DND-41 (cell line): ENCODE measurements at regions not wholly inside any gene's neighbourhood (a gene's known extent, or its start where the extent isn't known, plus 50 kb on each side); places are given as distances from the start of the nearest gene placed in this dataset.

Experiments used
- ATAC-seq: fragments of 200-7000 bp; cut with Tn5 transposase; 3 replicates; pipeline ENCODE4 v1.9.1; 2021; ENCODE audit warnings: low read depth; ENCODE audit not compliant: insufficient read depth
- DNase-seq: peaks from one replicate; pipeline ENCODE4 v3.0.0-alpha.2; 2020
- H2AFZ ChIP-seq: 2 replicates; pipeline ENCODE4 v1.6.0; 2012; ENCODE audit warnings: low read depth, low read length
- H3K27ac ChIP-seq: 2 replicates; pipeline ENCODE4 v1.5.1; 2012; ENCODE audit warnings: low read length, inconsistent platforms
- H3K27me3 ChIP-seq: fragments of 200-600 bp; sonication (generic); 2 replicates; pipeline ENCODE4 v1.6.0; 2012; ENCODE audit warnings: low read length, mild to moderate bottlenecking, inconsistent platforms; ENCODE audit not compliant: insufficient read depth, poor library complexity
- H3K36me3 ChIP-seq: 2 replicates; pipeline ENCODE4 v1.5.1; 2012; ENCODE audit warnings: low read length, inconsistent platforms; ENCODE audit not compliant: insufficient read depth
- H3K4me1 ChIP-seq: 2 replicates; pipeline ENCODE4 v1.5.1; 2012; ENCODE audit warnings: mild to moderate bottlenecking, low read length; ENCODE audit not compliant: insufficient read depth
- H3K4me2 ChIP-seq: 2 replicates; pipeline ENCODE4 v1.6.0; 2012; ENCODE audit warnings: mild to moderate bottlenecking, moderate library complexity, low read length, inconsistent platforms; ENCODE audit not compliant: insufficient read depth
- H3K4me3 ChIP-seq, 2 experiments: fragments of 200-600 bp in 1 of 2; shearing (Covaris generic) in 1 of 2; 2 replicates each; pipeline ENCODE4 v1.5.1; 2012 to 2016; ENCODE audit warnings: inconsistent platforms in 2 of 2, low read length in 2 of 2, mild to moderate bottlenecking in 2 of 2, low read depth in 1 of 2, moderate library complexity in 1 of 2
- H3K79me2 ChIP-seq: 2 replicates; pipeline ENCODE4 v1.6.0; 2012; ENCODE audit warnings: low read length, inconsistent platforms; ENCODE audit not compliant: insufficient read depth
- H3K9ac ChIP-seq: 2 replicates; pipeline ENCODE4 v1.6.0; 2012; ENCODE audit warnings: low read depth, mild to moderate bottlenecking, inconsistent platforms, low read length, moderate library complexity
- H3K9me3 ChIP-seq: 2 replicates; pipeline ENCODE4 v1.5.1; 2012; ENCODE audit warnings: low read length, moderate library complexity, mild to moderate bottlenecking, inconsistent platforms; ENCODE audit not compliant: insufficient read depth, severe bottlenecking
- H4K20me1 ChIP-seq: 2 replicates; pipeline ENCODE4 v1.6.0; 2012; ENCODE audit warnings: low read length; ENCODE audit not compliant: insufficient read depth
- CTCF ChIP-seq: IDR thresholded peaks from 2 replicates; pipeline ENCODE4 v1.5.1; 2012; ENCODE audit warnings: borderline replicate concordance, low read length, moderate library complexity, mild to moderate bottlenecking; ENCODE audit not compliant: poor library complexity, severe bottlenecking; ENCODE audit errors: extremely low read depth
- EZH2 ChIP-seq: IDR thresholded peaks from 3 replicates; pipeline ENCODE4 v1.6.1; 2012; ENCODE audit warnings: borderline replicate concordance, low read depth, mild to moderate bottlenecking, moderate library complexity, low read length, inconsistent platforms; ENCODE audit not compliant: severe bottlenecking

- no peak overlapping the region for H3K9ac ChIP-seq
- no peak overlapping the region for H3K4me3 ChIP-seq
- DNase-seq, result no peak
- H3K79me2 ChIP-seq, result no peaks in the 10 kb centered on the region
- H3K36me3 ChIP-seq, result no peaks in the 10 kb centered on the region
- H3K9me3 ChIP-seq, result no peaks in the 10 kb centered on the region
- H3K4me1 ChIP-seq, result no peaks in the 10 kb centered on the region
- H4K20me1 ChIP-seq, result no peaks in the 10 kb centered on the region
- ATAC-seq, result no peak
- no peak overlapping the region for H3K27ac ChIP-seq
- no peaks in the 10 kb centered on the region for H3K27me3 ChIP-seq
- no peak overlapping the region for H2AFZ ChIP-seq
- no peak overlapping the region for H3K4me2 ChIP-seq
- TF ChIP-seq EZH2 (no peak), CTCF (no peak)
These were observed 641.6 kb upstream of the PCDH20 start for GRCh38 chr13:62057286-62057685.

GRCh38 chr13:62049992-62050391 lies 634.3 kb upstream of the PCDH20 start:
- H4K20me1 ChIP-seq, result no peaks in the 10 kb centered on the region
- no peaks in the 10 kb centered on the region for H3K27me3 ChIP-seq
- H2AFZ ChIP-seq, result no peak overlapping the region
- DNase-seq, result no peak
- no peak overlapping the region for H3K9ac ChIP-seq
- H3K4me2 ChIP-seq, result no peak overlapping the region
- no peaks in the 10 kb centered on the region for H3K4me1 ChIP-seq
- H3K27ac ChIP-seq, result no peak overlapping the region
- ATAC-seq, result no peak
- no peaks in the 10 kb centered on the region for H3K79me2 ChIP-seq
- H3K4me3 ChIP-seq, result no peak overlapping the region
- H3K36me3 ChIP-seq, result no peaks in the 10 kb centered on the region
- TF ChIP-seq CTCF, result no peak
- TF ChIP-seq EZH2, result no peak
- H3K9me3 ChIP-seq, result no peaks in the 10 kb centered on the region

- Histone ChIP-seq H3K79me2 (no peaks in the 10 kb centered on the region), H3K4me3 (no peak overlapping the region), H3K36me3 (no peaks in the 10 kb centered on the region), H4K20me1 (no peaks in the 10 kb centered on the region), H3K27ac (no peak overlapping the region), H3K27me3 (no peaks in the 10 kb centered on the region), H2AFZ (no peak overlapping the region), H3K4me2 (no peak overlapping the region), H3K4me1 (no peaks in the 10 kb centered on the region), H3K9ac (no peak overlapping the region), H3K9me3 (no peaks in the 10 kb centered on the region)
- TF ChIP-seq EZH2 (no peak), CTCF (no peak)
- ATAC-seq (no peak), DNase-seq (no peak)
These were observed 630.9 kb upstream of the PCDH20 start for GRCh38 chr13:62046512-62046911.

GRCh38 chr13:62043600-62043999 lies 628.0 kb upstream of the PCDH20 start:
- TF ChIP-seq EZH2 (no peak), CTCF (no peak)
- no peaks in the 10 kb centered on the region for H3K79me2 ChIP-seq
- no peaks in the 10 kb centered on the region for H4K20me1 ChIP-seq

More at GRCh38 chr13:62043600-62043999, 628.0 kb upstream of the PCDH20 start:
- H3K27ac ChIP-seq, result no peak overlapping the region
- H3K27me3 ChIP-seq, result no peaks in the 10 kb centered on the region
- H3K9me3 ChIP-seq, result no peaks in the 10 kb centered on the region
- no peak overlapping the region for H3K4me3 ChIP-seq
- no peak for DNase-seq
- H3K4me2 ChIP-seq, result no peak overlapping the region
- no peak for ATAC-seq
- H3K9ac ChIP-seq, result no peak overlapping the region
- no peaks in the 10 kb centered on the region for H3K4me1 ChIP-seq
- H3K36me3 ChIP-seq, result no peaks in the 10 kb centered on the region
- H2AFZ ChIP-seq, result no peak overlapping the region
